ENCODE measurements at regions not wholly inside any gene's neighbourhood (a gene's known extent, or its start where the extent isn't known, plus 50 kb on each side); places are given as distances from the start of the nearest gene placed in this dataset.

DNA sequence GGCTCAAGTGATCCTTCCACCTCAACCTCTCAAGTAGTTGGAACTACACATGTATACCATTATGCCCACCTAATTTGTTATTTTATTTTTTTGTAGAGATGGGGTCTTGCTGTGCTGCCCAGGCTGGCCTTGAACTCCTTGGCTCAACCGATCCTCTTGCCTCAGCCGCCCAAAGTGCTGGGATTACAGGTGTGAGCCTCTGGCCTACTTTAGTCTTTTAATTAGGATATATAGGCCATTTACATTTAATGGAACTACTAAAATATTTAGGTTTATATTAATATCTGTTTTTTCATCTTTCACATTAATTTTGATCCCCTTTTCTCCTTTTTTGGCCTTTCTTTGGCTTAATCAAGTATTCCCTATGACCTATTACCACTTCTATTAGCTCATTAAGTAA lies 95.7 kb upstream of the OSR1 start:
- TF ChIP-seq, protein P1, sequence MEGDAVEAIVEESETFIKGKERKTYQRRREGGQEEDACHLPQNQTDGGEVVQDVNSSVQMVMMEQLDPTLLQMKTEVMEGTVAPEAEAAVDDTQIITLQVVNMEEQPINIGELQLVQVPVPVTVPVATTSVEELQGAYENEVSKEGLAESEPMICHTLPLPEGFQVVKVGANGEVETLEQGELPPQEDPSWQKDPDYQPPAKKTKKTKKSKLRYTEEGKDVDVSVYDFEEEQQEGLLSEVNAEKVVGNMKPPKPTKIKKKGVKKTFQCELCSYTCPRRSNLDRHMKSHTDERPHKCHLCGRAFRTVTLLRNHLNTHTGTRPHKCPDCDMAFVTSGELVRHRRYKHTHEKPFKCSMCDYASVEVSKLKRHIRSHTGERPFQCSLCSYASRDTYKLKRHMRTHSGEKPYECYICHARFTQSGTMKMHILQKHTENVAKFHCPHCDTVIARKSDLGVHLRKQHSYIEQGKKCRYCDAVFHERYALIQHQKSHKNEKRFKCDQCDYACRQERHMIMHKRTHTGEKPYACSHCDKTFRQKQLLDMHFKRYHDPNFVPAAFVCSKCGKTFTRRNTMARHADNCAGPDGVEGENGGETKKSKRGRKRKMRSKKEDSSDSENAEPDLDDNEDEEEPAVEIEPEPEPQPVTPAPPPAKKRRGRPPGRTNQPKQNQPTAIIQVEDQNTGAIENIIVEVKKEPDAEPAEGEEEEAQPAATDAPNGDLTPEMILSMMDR (conservative IDR thresholded peaks at IDR 0.05; ENCODE audit: control insufficient read depth, insufficient read depth, low read depth, low read length) = no peak
- no peak overlapping the region for H3K4me3 ChIP-seq (ENCODE audit: control insufficient read depth, low read depth, low read length)
- no peak for DNase-seq (ENCODE audit: low read depth)

GRCh38 chr2:19442731-19443130 lies 84.3 kb upstream of the OSR1 start:
- TF ChIP-seq, protein P1 (conservative IDR thresholded peaks at IDR 0.05; ENCODE audit: control insufficient read depth, insufficient read depth, low read depth, low read length) = no peak
- no peak overlapping the region for H3K4me3 ChIP-seq (ENCODE audit: control insufficient read depth, low read depth, low read length)
- DNase-seq (ENCODE audit: low read depth) = no peak

DNA sequence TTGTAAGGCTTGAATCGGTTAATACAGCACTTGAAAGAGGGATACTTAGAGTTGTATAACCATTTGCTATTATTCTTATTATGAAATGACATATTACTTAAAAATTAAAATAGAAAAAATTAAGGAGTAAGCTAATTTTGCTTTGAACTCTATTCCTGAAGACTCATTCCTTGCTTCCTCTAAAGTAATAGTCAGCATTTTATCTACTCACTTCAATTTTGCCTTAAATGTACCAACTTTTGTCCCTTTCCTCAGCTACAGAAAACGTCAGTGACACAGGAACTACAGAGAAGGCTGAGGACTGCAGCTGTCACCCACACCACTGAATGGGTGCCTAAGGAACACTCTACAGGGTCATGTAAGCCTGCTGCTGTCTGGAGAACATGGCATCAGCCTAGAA lies 80.7 kb upstream of the OSR1 start:
- TF ChIP-seq, protein P1 (conservative IDR thresholded peaks at IDR 0.05; ENCODE audit: control insufficient read depth, insufficient read depth, low read depth, low read length) = no peak
- DNase-seq (ENCODE audit: low read depth) = no peak
- no peak overlapping the region for H3K4me3 ChIP-seq (ENCODE audit: control insufficient read depth, low read depth, low read length)

DNA sequence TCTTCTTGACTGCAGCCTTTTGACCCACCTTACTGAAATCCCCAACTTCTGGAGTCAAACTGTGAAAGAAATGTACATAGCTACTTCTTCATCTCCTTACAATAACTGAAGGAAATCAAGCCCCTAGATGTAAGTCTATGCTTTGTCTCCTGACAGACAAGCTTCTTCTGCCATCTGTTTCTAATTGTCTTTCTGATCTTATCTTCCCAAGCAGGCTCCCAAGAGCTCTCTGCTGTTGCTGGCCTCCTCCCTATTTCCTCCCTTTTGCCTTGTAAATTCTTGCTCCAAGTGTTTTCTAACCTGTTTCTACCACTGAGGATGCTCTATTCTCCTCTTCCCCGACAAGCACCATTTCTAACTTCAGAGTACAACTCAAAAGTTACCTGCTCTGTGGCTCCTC lies 77.4 kb upstream of the OSR1 start:
- H3K4me3 ChIP-seq (ENCODE audit: control insufficient read depth, low read depth, low read length) = no peak overlapping the region
- DNase-seq (ENCODE audit: low read depth) = peak; percentile 24
- TF ChIP-seq, protein P1 (conservative IDR thresholded peaks at IDR 0.05; ENCODE audit: control insufficient read depth, insufficient read depth, low read depth, low read length) = no peak

DNA sequence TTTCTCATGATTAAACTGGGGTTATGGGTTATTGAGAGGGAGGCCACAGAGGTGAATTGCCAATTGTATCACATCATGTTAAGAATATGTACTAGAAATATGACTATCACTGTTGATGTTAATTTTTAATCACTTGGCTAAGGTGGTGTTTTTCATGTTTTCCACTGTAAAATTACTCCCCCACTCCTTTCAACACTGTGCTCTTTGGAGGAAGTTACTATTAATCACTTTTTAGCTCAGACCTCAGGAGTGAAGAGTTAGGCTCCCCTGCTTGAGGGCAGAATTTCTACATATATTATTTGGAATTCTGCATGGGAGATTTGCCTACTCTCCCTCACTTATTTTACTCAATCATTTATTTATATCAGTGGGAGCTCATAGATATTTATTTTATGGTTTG lies 76.0 kb upstream of the OSR1 start:
- TF ChIP-seq, protein P1 (conservative IDR thresholded peaks at IDR 0.05; ENCODE audit: control insufficient read depth, insufficient read depth, low read depth, low read length) = no peak
- no peak overlapping the region for H3K4me3 ChIP-seq (ENCODE audit: control insufficient read depth, low read depth, low read length)
- DNase-seq (ENCODE audit: low read depth) = no peak

- TF ChIP-seq, protein P1 (conservative IDR thresholded peaks at IDR 0.05; ENCODE audit: control insufficient read depth, insufficient read depth, low read depth, low read length) = no peak
- no peak for DNase-seq (ENCODE audit: low read depth)
- no peak overlapping the region for H3K4me3 ChIP-seq (ENCODE audit: control insufficient read depth, low read depth, low read length)
Measured at GRCh38 chr2:19426941-19427340, 68.5 kb upstream of the OSR1 start.

GRCh38 chr2:19426144-19426543 lies 67.7 kb upstream of the OSR1 start:
- H3K4me3 ChIP-seq (ENCODE audit: control insufficient read depth, low read depth, low read length) = no peak overlapping the region
- TF ChIP-seq, protein P1 (conservative IDR thresholded peaks at IDR 0.05; ENCODE audit: control insufficient read depth, insufficient read depth, low read depth, low read length) = no peak
- DNase-seq (ENCODE audit: low read depth) = no peak
